Esophagus (tissue), 2 donors: ENCODE measurements at regions not wholly inside any gene's neighbourhood (a gene's known extent, or its start where the extent isn't known, plus 50 kb on each side); places are given as distances from the start of the nearest gene placed in this dataset.

ENCODE experiments used
- H3K27ac ChIP-seq, 2 donors: one replicate each; pipeline ENCODE4 v1.5.1; 2013; ENCODE audit warnings: low read depth in 2 of 2, mild to moderate bottlenecking in 2 of 2, inconsistent platforms in 1 of 2, low read length in 1 of 2, moderate library complexity in 1 of 2
- H3K27me3 ChIP-seq, 2 donors: one replicate each; pipeline ENCODE4 v1.6.1; 2013; ENCODE audit warnings: low read length in 2 of 2, control low read depth in 1 of 2, mild to moderate bottlenecking in 1 of 2; ENCODE audit not compliant: insufficient read depth in 2 of 2, control insufficient read depth in 1 of 2
- H3K36me3 ChIP-seq, 2 donors: one replicate each; pipeline ENCODE4 v1.6.1; 2013; ENCODE audit warnings: low read length in 1 of 2; ENCODE audit not compliant: control insufficient read depth in 2 of 2, insufficient read depth in 2 of 2
- H3K4me1 ChIP-seq, 2 donors: one replicate each; pipeline ENCODE4 v1.6.1; 2013; ENCODE audit warnings: low read length in 1 of 2; ENCODE audit not compliant: control insufficient read depth in 2 of 2, insufficient read depth in 2 of 2
- H3K4me3 ChIP-seq, 2 donors: one replicate each; pipeline ENCODE4 v1.5.1; 2013; ENCODE audit warnings: low read length in 2 of 2, mild to moderate bottlenecking in 2 of 2, low read depth in 1 of 2, moderate library complexity in 1 of 2
- H3K9me3 ChIP-seq, 2 donors: one replicate each; pipeline ENCODE4 v1.6.1; 2013; ENCODE audit warnings: mild to moderate bottlenecking in 2 of 2, low read depth in 1 of 2, low read length in 1 of 2, moderate library complexity in 1 of 2; ENCODE audit not compliant: control insufficient read depth in 2 of 2, insufficient read depth in 1 of 2
- WGBS, 2 donors: extraction: QIAGEN DNeasy Blood & Tissue Kit; methylation state at CpG; one replicate each; pipeline ENCODE4 v1.1.7; 2013; 5-methylcytosine and 5-hydroxymethylcytosine counted together
- donor health status: healthy with polysubstance abuse.
- donor health status: Bipolar disorder and iron deficiency.

DNA sequence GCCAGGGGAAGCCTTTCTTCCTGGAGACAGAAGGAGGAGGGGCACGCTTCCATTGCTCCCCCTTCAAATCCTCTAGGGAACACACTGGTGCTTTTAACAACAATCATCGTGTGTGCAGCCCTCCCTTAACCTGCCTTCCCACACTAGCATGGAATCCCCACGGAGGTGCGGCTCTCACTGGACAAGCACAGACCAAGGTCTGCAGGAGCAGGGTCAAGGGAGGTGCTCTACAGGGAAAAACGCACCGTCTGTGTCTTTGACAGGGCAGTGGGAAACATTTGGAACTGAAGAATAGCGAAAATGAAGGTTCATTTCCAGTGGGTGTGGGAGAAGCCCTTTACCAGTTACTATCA lies 527.1 kb downstream of the QKI start:
- no peaks in the 10 kb centered on the region for H3K27me3 ChIP-seq
- no peak overlapping the region for H3K4me3 ChIP-seq
- 40 to 41% methylated on average over 7 of the region's 7 CpGs for WGBS, 2 donors
- H3K4me1 ChIP-seq = peaks cover 3 to 7% of the 10 kb centered on the region in 2 donors
- no peaks in the 10 kb centered on the region for H3K9me3 ChIP-seq
- H3K36me3 ChIP-seq = no peaks in the 10 kb centered on the region
- H3K27ac ChIP-seq = peak overlapping the region in 1 of 2 donors; percentile 7

DNA sequence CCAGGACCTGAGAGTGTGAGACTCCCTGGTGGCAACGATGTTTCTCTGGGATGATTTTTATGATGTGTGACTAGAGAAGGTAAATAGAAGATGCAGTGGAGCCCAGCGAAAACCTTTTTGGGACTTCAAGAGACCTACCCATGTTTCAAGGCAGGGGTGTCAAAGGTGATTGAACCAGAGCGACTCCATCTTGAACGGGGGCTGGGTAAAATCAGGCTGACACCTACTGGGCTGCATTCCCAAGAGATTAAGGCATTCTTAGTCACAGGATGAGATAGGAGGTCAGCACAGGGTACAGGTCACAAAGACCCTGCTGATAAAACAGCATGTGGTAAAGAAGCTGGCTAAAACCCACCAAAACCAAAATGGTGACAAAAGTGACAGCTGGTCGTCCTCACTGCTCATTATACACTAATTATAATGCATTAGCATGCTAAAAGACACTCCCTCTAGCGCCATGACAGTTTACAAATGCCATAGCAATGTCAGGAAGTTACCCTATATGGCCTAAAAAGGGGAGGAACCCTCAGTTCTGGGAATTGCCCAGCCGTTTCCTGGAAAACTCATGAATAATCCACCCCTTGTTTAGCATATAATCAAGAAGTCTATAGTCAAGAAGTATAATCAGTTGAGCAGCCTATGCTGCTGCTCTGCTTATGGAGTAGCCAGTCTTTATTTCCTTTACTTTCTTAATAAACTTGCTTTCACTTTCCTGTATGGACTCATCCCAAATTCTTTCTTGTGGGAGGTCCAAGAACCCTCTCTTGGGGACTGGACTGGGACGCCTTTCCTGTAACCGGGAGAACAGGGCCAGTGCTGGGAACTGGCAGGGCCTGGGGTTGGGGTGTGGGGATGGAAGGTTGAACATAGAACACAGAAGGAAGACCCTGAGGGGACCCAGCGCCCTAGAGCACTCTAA lies 526.4 kb downstream of the QKI start:
- Histone ChIP-seq H3K4me3 (no peak overlapping the region), H3K27ac (peak overlapping the region in 1 of 2 donors; percentile 7)
- WGBS, 2 donors = 58 to 61% methylated on average over 10 of the region's 10 CpGs

DNA sequence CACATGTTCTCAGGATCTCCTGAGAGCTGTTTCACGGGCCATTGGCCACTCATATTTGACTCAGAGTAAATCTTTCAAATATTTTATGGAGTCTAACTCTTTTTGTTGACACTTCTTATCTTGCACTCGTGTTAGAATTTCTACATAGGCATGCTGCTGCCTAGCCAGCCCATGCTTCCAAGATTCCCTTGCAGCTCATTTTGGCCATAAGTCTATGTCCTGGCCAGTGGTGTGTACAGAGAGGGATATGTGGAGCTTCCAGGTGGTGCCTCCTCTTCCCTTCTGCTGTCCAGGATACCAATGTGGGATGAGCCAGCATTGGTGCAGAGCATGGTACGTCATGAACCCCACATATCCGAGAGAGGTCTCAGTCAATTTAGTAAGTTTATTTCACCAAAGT lies 522.6 kb downstream of the QKI start:
- H3K27me3 ChIP-seq = no peaks in the 10 kb centered on the region
- H3K27ac ChIP-seq = no peak overlapping the region
- H3K9me3 ChIP-seq = no peaks in the 10 kb centered on the region
- H3K4me1 ChIP-seq = peaks cover 0 to 4% of the 10 kb centered on the region in 2 donors
- WGBS, 2 donors = 76 to 84% methylated on average over 4 of the region's 4 CpGs
- H3K36me3 ChIP-seq = no peaks in the 10 kb centered on the region
- H3K4me3 ChIP-seq = no peak overlapping the region

More for the DNA sequence above, 526.4 kb downstream of the QKI start:
- Histone ChIP-seq H3K9me3 (no peaks in the 10 kb centered on the region), H3K27me3 (no peaks in the 10 kb centered on the region), H3K4me1 (peaks cover 3 to 7% of the 10 kb centered on the region in 2 donors), H3K36me3 (no peaks in the 10 kb centered on the region)

DNA sequence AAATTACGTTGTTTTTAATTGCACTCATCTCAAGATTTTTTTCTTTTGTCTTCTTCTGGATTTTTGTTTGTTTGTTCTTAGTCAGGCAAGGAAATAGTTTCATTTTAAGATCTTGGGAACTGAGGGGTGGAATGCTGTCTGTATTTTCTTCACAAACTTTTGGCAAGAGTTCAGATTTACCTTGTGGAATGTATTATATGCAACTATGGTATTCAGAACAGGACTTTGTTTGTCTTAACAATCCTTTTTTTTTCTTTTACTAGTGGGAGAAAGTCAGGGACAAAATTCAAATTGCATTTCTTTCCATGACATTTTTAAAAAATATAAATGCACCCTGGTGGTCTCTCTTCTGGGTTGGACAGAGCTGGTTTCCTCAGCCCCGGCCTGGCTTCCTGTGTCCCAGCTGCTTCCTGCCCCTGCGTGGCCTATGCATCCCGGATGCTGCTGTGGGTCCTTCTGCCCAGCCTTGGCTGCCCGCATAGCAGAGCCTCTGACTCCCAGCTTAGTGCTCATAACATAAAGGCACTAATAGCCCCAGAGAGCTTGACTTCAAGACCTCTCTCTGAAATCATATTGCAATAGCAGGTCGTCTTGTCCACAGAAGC lies 520.7 kb downstream of the QKI start:
- WGBS, 2 donors = 58 to 72% methylated on average over 6 of the region's 6 CpGs
- no peaks in the 10 kb centered on the region for H3K36me3 ChIP-seq
- H3K27me3 ChIP-seq = no peaks in the 10 kb centered on the region
- H3K27ac ChIP-seq = no peak overlapping the region
- no peak overlapping the region for H3K4me3 ChIP-seq
- no peaks in the 10 kb centered on the region for H3K4me1 ChIP-seq
- no peaks in the 10 kb centered on the region for H3K9me3 ChIP-seq

DNA sequence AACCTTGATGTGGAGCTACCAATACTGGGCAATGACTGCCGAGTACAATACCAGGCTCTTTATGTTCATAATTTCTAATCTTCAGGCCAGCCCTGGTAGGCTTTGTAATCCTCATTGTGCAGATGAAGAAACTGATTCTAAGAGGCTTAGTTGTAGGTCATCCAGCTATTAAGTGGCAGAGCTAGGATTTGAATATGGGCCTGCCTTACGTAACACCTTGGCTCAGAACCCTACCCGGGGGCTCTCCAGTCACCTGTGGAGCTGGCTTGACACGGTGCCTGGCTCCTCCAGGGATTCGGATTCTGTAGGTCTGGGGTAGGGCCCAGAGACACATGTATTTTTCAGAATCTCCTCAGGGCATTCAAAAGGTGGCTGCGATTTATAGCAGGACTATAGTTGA lies 515.5 kb downstream of the QKI start:
- Histone ChIP-seq H3K27ac (no peak overlapping the region), H3K36me3 (no peaks in the 10 kb centered on the region), H3K4me1 (no peaks in the 10 kb centered on the region), H3K4me3 (no peak overlapping the region), H3K9me3 (no peaks in the 10 kb centered on the region), H3K27me3 (no peaks in the 10 kb centered on the region)
- 60 to 63% methylated on average over 6 of the region's 6 CpGs for WGBS, 2 donors

DNA sequence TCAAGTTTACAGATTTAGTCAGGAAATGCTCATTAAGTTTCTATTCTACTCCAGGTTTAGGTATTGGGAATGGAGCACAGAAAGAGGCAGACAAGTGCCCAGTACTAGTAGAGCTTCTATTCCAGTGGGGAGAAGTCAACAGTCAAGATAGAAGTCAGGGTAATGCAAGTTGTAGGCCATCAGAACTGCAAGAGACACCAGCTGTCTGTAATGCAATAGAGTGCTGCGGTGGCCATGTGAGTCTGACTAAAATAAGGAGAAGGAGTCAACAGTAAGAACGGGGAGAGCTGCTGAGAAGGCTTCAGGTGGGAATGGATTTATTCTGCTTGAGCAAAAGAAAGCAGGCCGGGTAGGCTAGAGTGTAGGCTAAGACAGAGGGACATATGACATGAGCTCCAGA lies 515.0 kb downstream of the QKI start:
- H3K36me3 ChIP-seq = no peaks in the 10 kb centered on the region
- no peaks in the 10 kb centered on the region for H3K27me3 ChIP-seq
- WGBS, 2 donors = 88 to 90% methylated on average over 3 of the region's 3 CpGs
- no peaks in the 10 kb centered on the region for H3K4me1 ChIP-seq
- H3K9me3 ChIP-seq = no peaks in the 10 kb centered on the region
- no peak overlapping the region for H3K27ac ChIP-seq
- H3K4me3 ChIP-seq = no peak overlapping the region

DNA sequence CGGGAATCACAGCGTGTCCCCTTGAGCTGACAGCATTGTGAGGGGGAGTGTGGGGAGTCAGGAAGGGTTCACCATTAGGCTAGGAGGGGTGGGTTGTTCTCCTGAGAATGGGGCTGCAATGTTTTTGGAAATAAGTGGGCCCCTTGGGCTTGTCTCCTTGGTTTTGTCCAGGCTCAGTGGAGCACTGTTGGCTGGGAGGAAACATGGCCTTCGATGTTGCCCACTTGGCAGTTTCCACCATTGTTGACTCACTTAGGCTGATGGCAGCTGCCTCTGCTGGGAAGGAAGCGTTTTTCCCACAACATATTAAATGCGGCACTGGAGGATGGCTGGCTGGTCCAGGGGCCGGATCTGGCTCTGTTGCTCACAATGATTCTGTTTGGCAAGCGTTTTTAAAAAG lies 512.1 kb downstream of the QKI start:
- 78 to 80% methylated on average over 7 of the region's 7 CpGs for WGBS, 2 donors
- no peak overlapping the region for H3K4me3 ChIP-seq
- no peaks in the 10 kb centered on the region for H3K9me3 ChIP-seq
- no peaks in the 10 kb centered on the region for H3K36me3 ChIP-seq
- H3K27ac ChIP-seq = no peak overlapping the region
- no peaks in the 10 kb centered on the region for H3K27me3 ChIP-seq
- no peaks in the 10 kb centered on the region for H3K4me1 ChIP-seq

DNA sequence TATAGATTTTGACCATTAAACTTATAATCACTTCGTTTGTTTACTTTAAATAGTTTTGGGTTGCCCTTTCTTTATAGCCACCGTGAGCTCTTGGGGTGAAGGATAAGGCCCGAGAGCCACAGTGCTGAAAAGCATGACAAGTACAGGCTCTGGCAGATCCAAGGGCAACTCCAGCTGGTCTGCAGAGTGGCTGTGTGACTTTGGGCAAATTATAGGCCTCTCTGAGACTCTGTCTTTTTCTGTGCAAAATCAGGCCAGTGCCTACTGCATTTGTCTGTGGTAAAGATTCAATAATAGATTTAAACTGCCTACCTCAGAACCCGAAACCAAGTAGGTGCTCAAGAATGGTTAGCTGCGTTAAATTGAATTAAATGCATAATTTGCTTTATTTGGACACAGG lies 511.3 kb downstream of the QKI start:
- 87 to 94% methylated on average over 5 of the region's 5 CpGs for WGBS, 2 donors
- Histone ChIP-seq H3K9me3 (no peaks in the 10 kb centered on the region), H3K36me3 (no peaks in the 10 kb centered on the region)

DNA sequence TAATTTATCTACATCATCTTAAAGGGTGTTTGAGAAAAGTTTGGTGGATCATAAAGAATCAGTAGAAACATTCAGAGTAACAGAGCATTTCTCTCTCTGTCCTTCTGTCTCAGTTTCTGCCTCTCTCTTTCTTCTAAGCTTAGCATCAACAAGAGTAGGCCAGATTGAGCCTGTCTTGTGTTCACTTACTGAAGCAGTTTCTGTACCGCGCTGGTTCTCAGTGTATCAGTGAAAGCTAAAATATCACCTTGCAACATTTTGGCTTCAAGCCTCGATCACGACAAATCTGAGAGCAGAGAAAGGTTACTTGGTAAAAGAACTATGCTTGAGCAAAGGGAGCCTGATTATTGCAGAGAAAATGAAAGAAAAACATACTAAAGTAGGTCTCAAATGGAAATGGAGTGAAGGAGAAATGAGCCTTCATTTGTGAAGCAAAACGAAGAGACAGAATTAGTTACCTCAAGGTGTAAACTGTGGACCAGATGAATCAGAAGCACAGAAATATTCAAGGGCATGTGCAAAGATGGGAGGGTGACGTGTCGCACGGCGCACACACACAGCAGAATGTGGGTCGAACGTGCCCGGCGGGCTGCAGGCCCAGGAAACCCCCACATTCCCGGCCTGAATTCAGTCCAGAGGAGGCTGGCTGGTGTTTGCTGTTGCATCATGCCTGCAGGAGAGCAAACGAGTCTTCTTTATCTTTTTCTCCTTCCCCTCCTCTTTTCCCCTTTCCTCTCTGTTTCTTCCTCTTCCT lies 509.3 kb downstream of the QKI start:
- Histone ChIP-seq H3K4me1 (no peaks in the 10 kb centered on the region), H3K27ac (no peak overlapping the region), H3K36me3 (no peaks in the 10 kb centered on the region), H3K4me3 (no peak overlapping the region), H3K9me3 (no peaks in the 10 kb centered on the region), H3K27me3 (no peaks in the 10 kb centered on the region)
- WGBS, 2 donors = 79 to 82% methylated on average over 15 of the region's 15 CpGs

More for the DNA sequence above, 511.3 kb downstream of the QKI start:
- H3K27ac ChIP-seq = no peak overlapping the region
- H3K4me3 ChIP-seq = no peak overlapping the region
- H3K4me1 ChIP-seq = no peaks in the 10 kb centered on the region
- no peaks in the 10 kb centered on the region for H3K27me3 ChIP-seq
